ENCODE measurements at regions not wholly inside any gene's neighbourhood (a gene's known extent, or its start where the extent isn't known, plus 50 kb on each side); places are given as distances from the start of the nearest gene placed in this dataset.

- TF ChIP-seq CTCF (IDR thresholded peaks at IDR 0.05; ENCODE audit: insufficient read depth, low read depth, low read length) (no peak), EZH2 (IDR thresholded peaks at IDR 0.05; ENCODE audit: insufficient read depth, low read length) (no peak)
Measured at GRCh38 chr6:170182781-170183120, 108.1 kb downstream of the DLL1 start.

All from astrocyte (in vitro differentiated cells and primary cell).